A673 (cell line): ENCODE measurements at regions not wholly inside any gene's neighbourhood (a gene's known extent, or its start where the extent isn't known, plus 50 kb on each side); places are given as distances from the start of the nearest gene placed in this dataset.

Source experiments
- EZH2 ChIP-seq: fragments of 200-600 bp; sonication (generic); IDR thresholded peaks from 2 replicates; pipeline ENCODE4 v1.6.1; 2017; ENCODE audit warnings: borderline replicate concordance, low read depth, mild to moderate bottlenecking, mixed read lengths, antibody characterized with exemption, low read length; ENCODE audit not compliant: poor library complexity, severe bottlenecking
- TF ChIP-seq, protein P1 (sequence below): fragments of 300-800, 200-600 bp; sonication (generic); conservative IDR thresholded peaks from 2 replicates; pipeline ENCODE4 v1.5.1; 2017; ENCODE audit warnings: low read depth, mild to moderate bottlenecking, antibody characterized with exemption, low read length, moderate library complexity, mixed read lengths

DNA sequence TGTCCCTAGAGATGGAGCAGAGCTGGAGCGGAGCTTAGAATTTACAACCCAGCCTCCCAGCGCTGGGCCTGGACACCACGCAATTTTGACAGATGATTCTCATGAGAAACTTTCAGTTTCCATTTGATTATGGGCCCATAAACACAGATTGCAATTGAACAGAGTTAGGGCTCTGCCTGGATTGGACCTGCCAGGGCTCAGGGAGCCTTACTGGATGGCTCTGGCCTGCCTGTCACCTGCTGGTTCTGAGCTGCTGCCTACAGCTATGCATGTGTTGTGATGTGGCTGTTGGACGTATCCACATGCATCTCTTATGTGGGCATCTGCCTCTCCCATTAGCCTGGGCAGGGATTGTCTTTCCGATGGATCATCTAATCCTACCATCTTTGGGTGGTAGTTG, 73.4 kb upstream of the SDK2 start:
- TF ChIP-seq, protein P1, sequence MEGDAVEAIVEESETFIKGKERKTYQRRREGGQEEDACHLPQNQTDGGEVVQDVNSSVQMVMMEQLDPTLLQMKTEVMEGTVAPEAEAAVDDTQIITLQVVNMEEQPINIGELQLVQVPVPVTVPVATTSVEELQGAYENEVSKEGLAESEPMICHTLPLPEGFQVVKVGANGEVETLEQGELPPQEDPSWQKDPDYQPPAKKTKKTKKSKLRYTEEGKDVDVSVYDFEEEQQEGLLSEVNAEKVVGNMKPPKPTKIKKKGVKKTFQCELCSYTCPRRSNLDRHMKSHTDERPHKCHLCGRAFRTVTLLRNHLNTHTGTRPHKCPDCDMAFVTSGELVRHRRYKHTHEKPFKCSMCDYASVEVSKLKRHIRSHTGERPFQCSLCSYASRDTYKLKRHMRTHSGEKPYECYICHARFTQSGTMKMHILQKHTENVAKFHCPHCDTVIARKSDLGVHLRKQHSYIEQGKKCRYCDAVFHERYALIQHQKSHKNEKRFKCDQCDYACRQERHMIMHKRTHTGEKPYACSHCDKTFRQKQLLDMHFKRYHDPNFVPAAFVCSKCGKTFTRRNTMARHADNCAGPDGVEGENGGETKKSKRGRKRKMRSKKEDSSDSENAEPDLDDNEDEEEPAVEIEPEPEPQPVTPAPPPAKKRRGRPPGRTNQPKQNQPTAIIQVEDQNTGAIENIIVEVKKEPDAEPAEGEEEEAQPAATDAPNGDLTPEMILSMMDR = no peak
- no peak for TF ChIP-seq EZH2
